Loucy (cell line): ENCODE measurements at regions not wholly inside any gene's neighbourhood (a gene's known extent, or its start where the extent isn't known, plus 50 kb on each side); places are given as distances from the start of the nearest gene placed in this dataset.

ENCODE experiments used
- H2AFZ ChIP-seq: fragments of 200-600 bp; sonication (generic); 2 replicates; pipeline ENCODE4 v1.6.0; 2016; ENCODE audit warnings: antibody characterized with exemption, mild to moderate bottlenecking, low read length, moderate library complexity
- H3F3A ChIP-seq: fragments of 200-600 bp; 2 replicates; pipeline ENCODE4 v1.6.0; 2016; ENCODE audit warnings: antibody characterized with exemption, low read depth, mild to moderate bottlenecking
- H3K27me3 ChIP-seq: fragments of 200-600 bp; sonication (generic); 2 replicates; pipeline ENCODE4 v1.6.1; 2014; ENCODE audit warnings: low read length, mild to moderate bottlenecking; ENCODE audit not compliant: insufficient read depth, poor library complexity, severe bottlenecking
- H3K36me3 ChIP-seq: fragments of 200-600 bp; sonication (generic); 2 replicates; pipeline ENCODE4 v1.6.1; 2016; ENCODE audit warnings: low read length; ENCODE audit not compliant: insufficient read depth
- H3K4me1 ChIP-seq: fragments of 200-600 bp; sonication (generic); 2 replicates; pipeline ENCODE4 v1.5.1; 2014; ENCODE audit warnings: low read length, mild to moderate bottlenecking; ENCODE audit not compliant: insufficient read depth, poor library complexity, severe bottlenecking
- H3K4me2 ChIP-seq: fragments of 200-600 bp; sonication (generic); 2 replicates; pipeline ENCODE4 v1.6.0; 2014; ENCODE audit warnings: antibody characterized with exemption, low read length, low read depth, mild to moderate bottlenecking; ENCODE audit not compliant: poor library complexity, severe bottlenecking
- H3K4me3 ChIP-seq: fragments of 200-600 bp; sonication (generic); 2 replicates; pipeline ENCODE4 v1.5.1; 2014; ENCODE audit warnings: low read length, mild to moderate bottlenecking, mixed read lengths; ENCODE audit not compliant: poor library complexity, severe bottlenecking
- H3K79me2 ChIP-seq: fragments of 200-600 bp; sonication (generic); 2 replicates; pipeline ENCODE4 v1.6.1; 2014; ENCODE audit warnings: low read length; ENCODE audit not compliant: insufficient read depth
- H3K9ac ChIP-seq: fragments of 200-600 bp; sonication (generic); 2 replicates; pipeline ENCODE4 v1.6.0; 2014; ENCODE audit warnings: mild to moderate bottlenecking, low read depth, low read length, moderate library complexity; ENCODE audit not compliant: poor library complexity, severe bottlenecking
- H3K9me2 ChIP-seq: fragments of 200-600 bp; sonication (generic); replicated peaks from 2 replicates; pipeline ENCODE4 v1.6.1; 2016; ENCODE audit warnings: low read depth, low read length, mixed read lengths
- H3K9me3 ChIP-seq: fragments of 200-600 bp; sonication (generic); 2 replicates; pipeline ENCODE4 v1.6.1; 2014; ENCODE audit warnings: mild to moderate bottlenecking, antibody characterized with exemption, low read length, low read depth; ENCODE audit not compliant: insufficient read depth
- H4K20me1 ChIP-seq: fragments of 200-600 bp; sonication (generic); 2 replicates; pipeline ENCODE4 v1.6.0; 2014; ENCODE audit warnings: antibody characterized with exemption, low read length, mild to moderate bottlenecking; ENCODE audit not compliant: insufficient read depth, poor library complexity, severe bottlenecking
- CTCF ChIP-seq: fragments of 200-600 bp; sonication (generic); conservative IDR thresholded peaks from 2 replicates; pipeline ENCODE4 v1.5.1; 2014; ENCODE audit warnings: mild to moderate bottlenecking, antibody characterized with exemption, low read length
- EZH2phosphoT487 ChIP-seq: fragments of 200-600 bp; IDR thresholded peaks from 2 replicates; pipeline ENCODE4 v1.6.1; 2018; ENCODE audit warnings: antibody characterized with exemption, mild to moderate bottlenecking, moderate library complexity, borderline replicate concordance

DNA sequence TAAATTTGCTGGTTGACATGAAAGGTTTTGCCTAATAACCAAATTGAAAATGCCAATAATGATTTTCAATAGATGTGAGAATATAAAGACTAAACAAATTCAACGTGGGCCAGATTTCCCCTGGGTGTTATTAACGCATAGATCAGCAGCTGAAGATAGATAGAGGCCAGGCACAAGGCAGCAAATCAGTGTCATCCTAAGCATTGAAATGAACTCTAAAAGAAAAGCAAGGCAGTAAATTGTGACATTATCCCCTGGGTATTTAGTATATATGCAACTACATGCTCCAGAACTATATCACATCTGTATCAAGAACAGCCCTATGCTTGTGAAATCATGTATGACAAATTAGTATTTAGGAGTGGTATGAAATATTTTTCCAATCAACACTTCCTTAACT is 167.1 kb upstream of the EPHA3 start:
- no peaks in the 10 kb centered on the region for H3K9me2 ChIP-seq
- H3K9me3 ChIP-seq = no peaks in the 10 kb centered on the region
- no peak overlapping the region for H3K9ac ChIP-seq
- no peak overlapping the region for H3K4me3 ChIP-seq
- no peaks in the 10 kb centered on the region for H3K79me2 ChIP-seq
- no peaks in the 10 kb centered on the region for H3K36me3 ChIP-seq
- no peaks in the 10 kb centered on the region for H3F3A ChIP-seq
- H3K27me3 ChIP-seq = no peaks in the 10 kb centered on the region
- no peak overlapping the region for H2AFZ ChIP-seq
- no peaks in the 10 kb centered on the region for H4K20me1 ChIP-seq
- TF ChIP-seq CTCF = no peak
- TF ChIP-seq EZH2phosphoT487 = no peak
- no peak overlapping the region for H3K4me2 ChIP-seq
- H3K4me1 ChIP-seq = no peaks in the 10 kb centered on the region

DNA sequence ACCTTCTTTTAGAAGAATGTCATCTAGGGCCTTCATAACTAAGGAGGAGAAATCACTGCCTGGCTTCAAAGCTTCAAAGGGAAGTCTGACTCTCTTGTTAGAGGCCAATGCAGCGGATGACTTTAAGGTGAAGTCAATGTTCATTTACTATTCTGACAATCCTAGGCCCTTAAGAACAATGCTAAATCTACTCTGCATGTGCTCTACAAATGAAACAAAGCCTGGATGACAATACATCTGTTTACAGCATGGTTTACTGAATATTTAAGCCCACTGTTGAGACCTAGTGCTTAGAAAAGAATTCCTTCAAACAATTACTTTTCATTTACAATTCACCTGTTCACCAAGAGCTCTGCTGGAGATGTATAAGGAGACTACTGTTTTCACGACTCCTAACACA is 160.4 kb upstream of the EPHA3 start:
- Histone ChIP-seq H3K36me3 (no peaks in the 10 kb centered on the region), H3K4me2 (no peak overlapping the region), H3K9ac (no peak overlapping the region), H3K4me1 (no peaks in the 10 kb centered on the region), H3K9me3 (no peaks in the 10 kb centered on the region), H3K9me2 (no peaks in the 10 kb centered on the region), H3K27me3 (no peaks in the 10 kb centered on the region), H2AFZ (no peak overlapping the region), H3F3A (no peaks in the 10 kb centered on the region), H3K4me3 (no peak overlapping the region), H3K79me2 (no peaks in the 10 kb centered on the region), H4K20me1 (no peaks in the 10 kb centered on the region)
- TF ChIP-seq CTCF = no peak
- TF ChIP-seq EZH2phosphoT487 = no peak

DNA sequence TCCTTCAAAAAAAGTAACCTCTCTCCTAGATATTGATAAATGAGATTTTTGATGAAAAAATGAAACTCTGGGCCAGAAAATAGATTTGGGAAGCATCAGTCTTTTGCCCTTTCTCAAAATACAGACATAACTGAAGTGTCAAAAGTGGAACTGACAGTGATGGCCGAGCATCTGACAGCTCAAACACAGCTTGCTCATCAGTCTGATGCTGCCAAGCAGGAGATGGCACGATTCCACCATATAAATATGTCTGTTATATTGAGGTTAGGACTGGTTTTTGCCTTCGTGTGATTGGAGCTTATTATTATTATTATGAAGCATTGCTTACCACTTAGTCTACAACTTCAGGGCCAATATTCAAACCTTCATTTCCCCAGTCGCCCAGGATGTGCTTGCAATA is 152.6 kb upstream of the EPHA3 start:
- no peaks in the 10 kb centered on the region for H3K9me3 ChIP-seq
- no peaks in the 10 kb centered on the region for H3K27me3 ChIP-seq
- H3K4me1 ChIP-seq = no peaks in the 10 kb centered on the region
- no peak overlapping the region for H3K4me2 ChIP-seq
- H3K9ac ChIP-seq = no peak overlapping the region
- H4K20me1 ChIP-seq = no peaks in the 10 kb centered on the region
- H3K36me3 ChIP-seq = no peaks in the 10 kb centered on the region
- H3K79me2 ChIP-seq = no peaks in the 10 kb centered on the region
- H3F3A ChIP-seq = no peaks in the 10 kb centered on the region
- no peaks in the 10 kb centered on the region for H3K9me2 ChIP-seq
- no peak overlapping the region for H3K4me3 ChIP-seq
- TF ChIP-seq EZH2phosphoT487 (no peak), CTCF (no peak)
- no peak overlapping the region for H2AFZ ChIP-seq
